WTC11 (cell line): ENCODE measurements at regions not wholly inside any gene's neighbourhood (a gene's known extent, or its start where the extent isn't known, plus 50 kb on each side); places are given as distances from the start of the nearest gene placed in this dataset.

ENCODE experiments used
- ATAC-seq: fragments of 200-7000 bp; cut with Tn5 transposase; 2 replicates; pipeline ENCODE4 v1.10.0; 2021; ENCODE audit warnings: mild to moderate bottlenecking, moderate library complexity
- CTCF ChIA-PET: fragments of 300-600 bp; sonication (Branson Sonifier 250); formaldehyde crosslinking; loops from one replicate; lab custom pipeline; 2021; ENCODE audit warnings: antibody characterized with exemption; lab: Charles Lee
- POLR2A ChIA-PET: fragments of 350-600 bp; sonication (Branson Sonifier 250); formaldehyde crosslinking; loops from one replicate; lab custom pipeline; 2021; ENCODE audit warnings: antibody characterized with exemption; lab: Charles Lee
- DNase-seq: peaks from one replicate; pipeline ENCODE4 v3.0.0; 2021; ENCODE audit warnings: low spot score
- H3K27ac Mint-ChIP-seq: 2 replicates; pipeline ENCODE4 v1.8.0; 2021; ENCODE audit warnings: mixed read lengths
- H3K27me3 Mint-ChIP-seq: 2 replicates; pipeline ENCODE4 v1.8.0; 2021; ENCODE audit warnings: low read depth, mild to moderate bottlenecking, moderate library complexity, mixed read lengths
- H3K36me3 Mint-ChIP-seq: 2 replicates; pipeline ENCODE4 v1.8.0; 2021; ENCODE audit warnings: mixed read lengths
- H3K4me1 Mint-ChIP-seq: 2 replicates; pipeline ENCODE4 v1.8.0; 2022; ENCODE audit warnings: mixed read lengths
- H3K4me3 Mint-ChIP-seq: 2 replicates; pipeline ENCODE4 v1.8.0; 2021; ENCODE audit warnings: mild to moderate bottlenecking, moderate library complexity, mixed read lengths
- H3K9me3 Mint-ChIP-seq: 2 replicates; pipeline ENCODE4 v1.8.0; 2021; ENCODE audit warnings: mixed read lengths
- AFF4 ChIP-seq: sonication (generic); formaldehyde crosslinking; IDR thresholded peaks from 2 replicates; pipeline ENCODE4 v1.8.1; 2023; ENCODE audit warnings: mild to moderate bottlenecking, missing genetic modification reagents, borderline replicate concordance
- CDX4 ChIP-seq: fragments of 250-450 bp; sonication (Bioruptor Pico); IDR thresholded peaks from 2 replicates; pipeline ENCODE4 v1.9.0; 2021; ENCODE audit warnings: moderate library complexity, mild to moderate bottlenecking, inconsistent platforms, borderline replicate concordance
- EMX1 ChIP-seq: fragments of 250-450 bp; sonication (Bioruptor Pico); IDR thresholded peaks from 2 replicates; pipeline ENCODE4 v1.8.0; 2021; ENCODE audit warnings: mild to moderate bottlenecking
- FOXP4 ChIP-seq: sonication (generic); formaldehyde crosslinking; IDR thresholded peaks from 2 replicates; pipeline ENCODE4 v1.8.0; 2022; ENCODE audit warnings: mild to moderate bottlenecking, missing genetic modification reagents
- GRHL2 ChIP-seq: fragments of 250-450 bp; sonication (Bioruptor Pico); IDR thresholded peaks from 2 replicates; pipeline ENCODE4 v1.8.0; 2022; ENCODE audit warnings: mild to moderate bottlenecking, moderate library complexity; ENCODE audit not compliant: insufficient replicate concordance, severe bottlenecking
- IRF1 ChIP-seq: sonication (generic); formaldehyde crosslinking; IDR thresholded peaks from 2 replicates; pipeline ENCODE4 v1.8.0; 2023; ENCODE audit warnings: missing genetic modification reagents
- JAZF1 ChIP-seq: fragments of 250-450 bp; sonication (Bioruptor Pico); IDR thresholded peaks from 2 replicates; pipeline ENCODE4 v1.9.0; 2021; ENCODE audit warnings: moderate library complexity, mild to moderate bottlenecking, inconsistent platforms
- MAX ChIP-seq: sonication (generic); formaldehyde crosslinking; IDR thresholded peaks from 2 replicates; pipeline ENCODE4 v1.8.0; 2022; ENCODE audit warnings: mild to moderate bottlenecking, missing genetic modification reagents
- MYBL2 ChIP-seq: sonication (generic); formaldehyde crosslinking; IDR thresholded peaks from 2 replicates; pipeline ENCODE4 v1.8.1; 2023; ENCODE audit warnings: mild to moderate bottlenecking, moderate library complexity, missing genetic modification reagents
- NFYB ChIP-seq: sonication (generic); formaldehyde crosslinking; conservative IDR thresholded peaks from 2 replicates; pipeline ENCODE4 v1.8.0; 2022; ENCODE audit warnings: low read depth, missing genetic modification reagents
- PREB ChIP-seq: sonication (generic); formaldehyde crosslinking; IDR thresholded peaks from 2 replicates; pipeline ENCODE4 v1.8.1; 2022; ENCODE audit warnings: mild to moderate bottlenecking, missing genetic modification reagents, moderate library complexity, borderline replicate concordance
- RELA ChIP-seq: sonication (generic); formaldehyde crosslinking; IDR thresholded peaks from 2 replicates; pipeline ENCODE4 v1.8.1; 2022; ENCODE audit warnings: missing genetic modification reagents, mild to moderate bottlenecking, borderline replicate concordance
- SMAD4 ChIP-seq: sonication (generic); formaldehyde crosslinking; IDR thresholded peaks from 2 replicates; pipeline ENCODE4 v1.8.0; 2022; ENCODE audit warnings: mild to moderate bottlenecking, missing genetic modification reagents
- SOX15 ChIP-seq: fragments of 250-450 bp; sonication (Bioruptor Pico); IDR thresholded peaks from 2 replicates; pipeline ENCODE4 v1.9.0; 2021; ENCODE audit warnings: mild to moderate bottlenecking
- TEAD4 ChIP-seq: sonication (generic); formaldehyde crosslinking; IDR thresholded peaks from 2 replicates; pipeline ENCODE4 v1.8.0; 2022; ENCODE audit warnings: mild to moderate bottlenecking, missing genetic modification reagents
- ZBTB43 ChIP-seq: sonication (generic); formaldehyde crosslinking; IDR thresholded peaks from 2 replicates; pipeline ENCODE4 v1.8.1; 2023; ENCODE audit warnings: mild to moderate bottlenecking, missing genetic modification reagents
- ZNF232 ChIP-seq: sonication (generic); formaldehyde crosslinking; IDR thresholded peaks from 2 replicates; pipeline ENCODE4 v1.8.0; 2022; ENCODE audit warnings: mild to moderate bottlenecking, missing genetic modification reagents
- ZNF281 ChIP-seq: sonication (generic); formaldehyde crosslinking; IDR thresholded peaks from 2 replicates; pipeline ENCODE4 v1.8.0; 2023; ENCODE audit warnings: mild to moderate bottlenecking, missing genetic modification reagents
- ZNF317 ChIP-seq: sonication (generic); formaldehyde crosslinking; IDR thresholded peaks from 2 replicates; pipeline ENCODE4 v1.8.1; 2023; ENCODE audit warnings: low read depth, mild to moderate bottlenecking, moderate library complexity, missing genetic modification reagents, borderline replicate concordance
- ZNF396 ChIP-seq: fragments of 250-450 bp; sonication (Bioruptor Pico); IDR thresholded peaks from 2 replicates; pipeline ENCODE4 v1.8.0; 2021; ENCODE audit warnings: mild to moderate bottlenecking, moderate library complexity, borderline replicate concordance
- ZNF671 ChIP-seq: fragments of 250-450 bp; sonication (Bioruptor Pico); IDR thresholded peaks from 2 replicates; pipeline ENCODE4 v1.8.0; 2021; ENCODE audit warnings: mild to moderate bottlenecking

- TF ChIP-seq IRF1 (CRISPR knock-in tag) (no peak), ZNF671 (CRISPR knock-in tag) (no peak), SOX15 (CRISPR knock-in tag) (no peak), RELA (CRISPR knock-in tag) (no peak)
These were observed 225.9 kb upstream of the MGAT5 start (continued) for GRCh38 chr2:134027980-134028379.

GRCh38 chr2:134029418-134029817, 224.5 kb upstream of the MGAT5 start:
- H3K36me3 Mint-ChIP-seq: no peaks in the 10 kb centered on the region; the same call in 1 of the 2 replicates
- no peak overlapping the region for H3K4me3 Mint-ChIP-seq
- peaks cover 3% of the 10 kb centered on the region for H3K9me3 Mint-ChIP-seq
- ChIA-PET CTCF (interaction anchor here (0.6 kb wide), 1 partner anchor 397 kb away, joined by 3 read pairs; no protein-coding TSS in a partner anchor), POLR2A (no interaction called here)
- DNase-seq: no peak
- TF ChIP-seq TEAD4 (CRISPR knock-in tag): no peak
- TF ChIP-seq SMAD4: no peak
- no peak for TF ChIP-seq ZNF281 (CRISPR knock-in tag)
- no peak for TF ChIP-seq ZNF317 (CRISPR knock-in tag)
- TF ChIP-seq EMX1: no peak
- TF ChIP-seq FOXP4 (CRISPR knock-in tag): no peak
- TF ChIP-seq GRHL2: no peak
- no peak for TF ChIP-seq NFYB (CRISPR knock-in tag)
- no peak for TF ChIP-seq AFF4 (CRISPR knock-in tag)
- TF ChIP-seq MAX: no peak
- TF ChIP-seq ZNF232: no peak
- no peak for TF ChIP-seq MYBL2 (CRISPR knock-in tag)
- TF ChIP-seq IRF1 (CRISPR knock-in tag): no peak
- no peak for TF ChIP-seq ZBTB43
- TF ChIP-seq CDX4 (CRISPR knock-in tag): no peak
- TF ChIP-seq JAZF1: no peak
- TF ChIP-seq PREB: no peak
- no peak for TF ChIP-seq ZNF396
- ATAC-seq: no peak
- H3K4me1 Mint-ChIP-seq: peaks cover 11% of the 10 kb centered on the region
- H3K27ac Mint-ChIP-seq: no peak overlapping the region
- H3K27me3 Mint-ChIP-seq: peaks cover 3% of the 10 kb centered on the region; the same call in 1 of the 2 replicates
